Ishikawa (cell line): ENCODE measurements at regions not wholly inside any gene's neighbourhood (a gene's known extent, or its start where the extent isn't known, plus 50 kb on each side); places are given as distances from the start of the nearest gene placed in this dataset.

Experiments used
- CEBPB ChIP-seq: IDR thresholded peaks from 2 replicates; pipeline ENCODE4 v1.6.1; 2012
- CREB1 ChIP-seq: IDR thresholded peaks from 2 replicates; pipeline ENCODE4 v1.6.1; 2012; ENCODE audit warnings: low read depth
- EGR1 ChIP-seq: IDR thresholded peaks from 2 replicates; pipeline ENCODE4 v1.6.1; 2012
- EP300 ChIP-seq: IDR thresholded peaks from 2 replicates; pipeline ENCODE4 v1.6.1; 2012; ENCODE audit warnings: borderline replicate concordance
- FOXM1 ChIP-seq: IDR thresholded peaks from 2 replicates; pipeline ENCODE4 v1.6.1; 2012; ENCODE audit warnings: low read depth, borderline replicate concordance
- MAX ChIP-seq: IDR thresholded peaks from 2 replicates; pipeline ENCODE4 v1.6.1; 2012
- NFIC ChIP-seq: IDR thresholded peaks from 2 replicates; pipeline ENCODE4 v1.6.1; 2012
- RAD21 ChIP-seq: IDR thresholded peaks from 2 replicates; pipeline ENCODE4 v1.6.1; 2012; ENCODE audit warnings: low read depth
- REST ChIP-seq: IDR thresholded peaks from 2 replicates; pipeline ENCODE4 v1.6.1; 2012; ENCODE audit warnings: low read depth, mild to moderate bottlenecking
- TAF1 ChIP-seq: IDR thresholded peaks from 2 replicates; pipeline ENCODE4 v1.6.1; 2012; ENCODE audit warnings: low read depth, mild to moderate bottlenecking
- TCF12 ChIP-seq: IDR thresholded peaks from 2 replicates; pipeline ENCODE4 v1.6.1; 2012; ENCODE audit warnings: low read depth
- TEAD4 ChIP-seq: IDR thresholded peaks from 2 replicates; pipeline ENCODE4 v1.6.1; 2012
- YY1 ChIP-seq: IDR thresholded peaks from 2 replicates; pipeline ENCODE4 v1.6.1; 2012; ENCODE audit warnings: low read depth
- ZBTB7A ChIP-seq: IDR thresholded peaks from 2 replicates; pipeline ENCODE4 v1.6.1; 2012; ENCODE audit warnings: low read depth
- TF ChIP-seq, protein P1 (sequence below): IDR thresholded peaks from 2 replicates; pipeline ENCODE4 v1.6.1; 2012

GRCh38 chr17:77045441-77046041 is 95.2 kb upstream of the SEC14L1 start:
- TF ChIP-seq TCF12 (no peak), FOXM1 (no peak), CEBPB (no peak), REST (no peak), TAF1 (no peak)

- TF ChIP-seq NFIC (no peak), TCF12 (no peak), REST (no peak), CEBPB (no peak), TAF1 (no peak), EP300 (no peak), TEAD4 (no peak), EGR1 (no peak), YY1 (no peak), RAD21 (no peak), MAX (no peak), ZBTB7A (no peak), CREB1 (no peak)
Observed at GRCh38 chr17:77049440-77049839, 91.3 kb upstream of the SEC14L1 start.

DNA sequence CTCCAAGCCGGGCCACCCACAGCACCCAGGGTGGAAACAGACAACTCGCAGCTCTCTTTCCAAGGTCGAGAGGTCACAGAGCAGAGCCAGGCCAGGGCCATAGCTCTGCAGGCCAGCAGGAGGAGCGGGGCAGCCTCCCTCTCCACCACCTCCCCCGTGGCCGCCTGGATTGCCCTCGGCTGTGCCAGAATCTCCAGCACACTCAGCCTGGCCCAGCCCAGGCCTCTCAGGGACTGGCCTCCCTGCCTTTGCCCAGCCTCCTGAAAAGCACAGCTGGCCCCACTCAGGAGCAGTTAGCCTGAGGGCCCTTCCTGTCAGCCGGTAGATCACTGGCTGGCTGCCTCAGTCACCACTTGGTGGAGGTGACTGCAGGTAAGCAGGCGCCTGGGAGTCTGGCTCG is 85.8 kb upstream of the SEC14L1 start:
- TF ChIP-seq REST (no peak), YY1 (no peak), TEAD4 (no peak), CREB1 (no peak), RAD21 (no peak), ZBTB7A (no peak), FOXM1 (no peak), NFIC (no peak), CEBPB (no peak), EP300 (no peak)

DNA sequence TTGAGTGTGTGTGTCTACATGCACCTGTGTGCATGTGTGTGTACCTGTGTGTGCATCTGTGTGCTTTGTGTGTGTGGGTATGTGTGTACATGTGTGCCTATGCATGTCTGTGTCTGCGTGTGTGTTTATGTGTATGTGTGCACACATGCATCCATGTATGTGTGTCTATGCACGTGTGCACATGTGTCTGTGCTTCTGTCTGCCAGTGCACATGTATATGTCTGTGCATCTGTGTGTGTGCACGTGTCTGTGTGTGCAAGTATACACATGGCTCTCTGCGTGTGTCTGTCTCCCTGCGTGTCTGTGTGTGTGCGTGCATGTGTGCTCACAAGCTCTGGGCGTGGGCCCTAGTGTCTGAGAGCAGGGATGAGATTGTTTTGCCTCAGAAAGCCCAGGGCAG is 85.3 kb upstream of the SEC14L1 start:
- TF ChIP-seq MAX (no peak), NFIC (no peak), EGR1 (no peak), TAF1 (no peak), CREB1 (no peak), EP300 (no peak), RAD21 (no peak), CEBPB (no peak), REST (no peak), FOXM1 (no peak), TCF12 (no peak), YY1 (no peak), TEAD4 (no peak), ZBTB7A (no peak)
- TF ChIP-seq, protein P1, sequence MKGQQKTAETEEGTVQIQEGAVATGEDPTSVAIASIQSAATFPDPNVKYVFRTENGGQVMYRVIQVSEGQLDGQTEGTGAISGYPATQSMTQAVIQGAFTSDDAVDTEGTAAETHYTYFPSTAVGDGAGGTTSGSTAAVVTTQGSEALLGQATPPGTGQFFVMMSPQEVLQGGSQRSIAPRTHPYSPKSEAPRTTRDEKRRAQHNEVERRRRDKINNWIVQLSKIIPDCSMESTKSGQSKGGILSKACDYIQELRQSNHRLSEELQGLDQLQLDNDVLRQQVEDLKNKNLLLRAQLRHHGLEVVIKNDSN, result no peak
